Kidney (tissue), 13 donors: ENCODE measurements at regions not wholly inside any gene's neighbourhood (a gene's known extent, or its start where the extent isn't known, plus 50 kb on each side); places are given as distances from the start of the nearest gene placed in this dataset.
"Not testable (repeated sequence)": the region's sequence is repeated elsewhere in the genome, so short reads cannot be mapped to it uniquely, and the experiment has no call there.

Experiments used
- DNase-seq, 5 donors: peaks; one replicate each; pipeline ENCODE4 v3.0.0-alpha.2; 2013 to 2020
- FAIRE-seq: peaks from 2 replicates; lab custom pipeline; 2012; peaks lifted over from hg19 to GRCh38; lab: Jason Lieb, UNC
- H3K27ac ChIP-seq, 2 donors: one replicate each; pipeline ENCODE4 v1.7.0; 2013; ENCODE audit warnings: low read depth in 2 of 2, low read length in 2 of 2, inconsistent platforms in 1 of 2
- H3K27me3 ChIP-seq: one replicate; pipeline ENCODE4 v1.7.1; 2013; ENCODE audit warnings: low read length, inconsistent platforms; ENCODE audit not compliant: control insufficient read depth, insufficient read depth
- H3K36me3 ChIP-seq, 3 donors: one replicate each; pipeline versions ENCODE4 v1.7.0 to v1.7.1; 2013; ENCODE audit warnings: low read length in 3 of 3, control low read depth in 1 of 3, inconsistent platforms in 1 of 3; ENCODE audit not compliant: insufficient read depth in 3 of 3, control insufficient read depth in 2 of 3
- H3K4me1 ChIP-seq, 3 donors: one replicate each; pipeline versions ENCODE4 v1.7.0 to v1.7.1; 2013; ENCODE audit warnings: low read length in 3 of 3, inconsistent platforms in 1 of 3, low read depth in 1 of 3; ENCODE audit not compliant: control insufficient read depth in 2 of 3, insufficient read depth in 2 of 3
- H3K4me3 ChIP-seq, 3 donors: one replicate each; pipeline versions ENCODE4 v1.7.0 to v1.8.1; 2013; ENCODE audit warnings: low read length in 3 of 3, control low read depth in 1 of 3, inconsistent platforms in 1 of 3
- H3K9ac ChIP-seq, 3 donors: one replicate each; pipeline versions ENCODE4 v1.7.0 to v1.7.1; 2013; ENCODE audit warnings: low read length in 3 of 3, control low read depth in 1 of 3, inconsistent platforms in 1 of 3
- H3K9me3 ChIP-seq, 3 donors: one replicate each; pipeline versions ENCODE4 v1.7.0 to v1.7.1; 2013; ENCODE audit warnings: low read length in 3 of 3, control low read depth in 1 of 3, inconsistent platforms in 1 of 3; ENCODE audit not compliant: control insufficient read depth in 2 of 3, insufficient read depth in 1 of 3
- CTCF ChIP-seq: IDR thresholded peaks from 3 replicates; pipeline ENCODE4 v1.5.1; 2012; ENCODE audit warnings: mild to moderate bottlenecking, moderate library complexity, borderline replicate concordance; ENCODE audit not compliant: insufficient read depth; ENCODE audit errors: extremely low read depth
- intact Hi-C: fragments of 100-400 bp; cut with DNase I; formaldehyde crosslinking; loops from one replicate; pipeline ENCODE4 v1.11.1; 2022
- donor health status: control.
- donor health status: control.
- donor health status: control.
- donor health status: control.
- donor health status: control.
- donor health status: DM: yes; HTN: yes; CAD: no.
- donor health status: Normal renal cell carcinoma (clear cell type).

- intact Hi-C loops, result no loop called here
- no peaks in the 10 kb centered on the region for H3K27me3 ChIP-seq
- H3K9me3 ChIP-seq, result no peaks in the 10 kb centered on the region
- no peaks in the 10 kb centered on the region for H3K36me3 ChIP-seq
- FAIRE-seq (no peak), DNase-seq (no peak)
- no peak overlapping the region for H3K9ac ChIP-seq
- peaks cover 0 to 4% (median 0%) of the 10 kb centered on the region in 3 donors for H3K4me1 ChIP-seq
- no peak overlapping the region for H3K27ac ChIP-seq
- no peak for TF ChIP-seq CTCF
- no peak overlapping the region for H3K4me3 ChIP-seq
Observed at GRCh38 chr12:118541934-118542333, 165.6 kb downstream of the SUDS3 start.

GRCh38 chr12:118543651-118544050, 167.3 kb downstream of the SUDS3 start:
- no peak overlapping the region for H3K4me3 ChIP-seq
- H3K36me3 ChIP-seq, result no peaks in the 10 kb centered on the region
- no peaks in the 10 kb centered on the region for H3K9me3 ChIP-seq
- no peaks in the 10 kb centered on the region for H3K27me3 ChIP-seq
- H3K9ac ChIP-seq, result no peak overlapping the region
- intact Hi-C loops, result no loop called here
- DNase-seq (no peak), FAIRE-seq (no peak)
- H3K4me1 ChIP-seq, result peaks cover 0 to 2% (median 0%) of the 10 kb centered on the region in 3 donors
- no peak for TF ChIP-seq CTCF
- H3K27ac ChIP-seq, result no peak overlapping the region

GRCh38 chr12:118544569-118544968, 168.2 kb downstream of the SUDS3 start:
- H3K36me3 ChIP-seq, result no peaks in the 10 kb centered on the region
- no peaks in the 10 kb centered on the region for H3K27me3 ChIP-seq
- no peaks in the 10 kb centered on the region for H3K4me1 ChIP-seq
- no peaks in the 10 kb centered on the region for H3K9me3 ChIP-seq
- FAIRE-seq, result no peak
- no peak for DNase-seq
- intact Hi-C loops, result no loop called here
- H3K4me3 ChIP-seq, result no peak overlapping the region
- no peak for TF ChIP-seq CTCF
- no peak overlapping the region for H3K27ac ChIP-seq
- no peak overlapping the region for H3K9ac ChIP-seq

- H3K4me1 ChIP-seq, H3K9ac ChIP-seq, DNase-seq, H3K4me3 ChIP-seq, H3K27ac ChIP-seq, intact Hi-C loops, H3K36me3 ChIP-seq, H3K27me3 ChIP-seq, H3K9me3 ChIP-seq, FAIRE-seq: not testable (repeated sequence)
Observed at GRCh38 chr12:118547606-118548005, 171.3 kb downstream of the SUDS3 start.
